Loucy (cell line): ENCODE measurements at regions not wholly inside any gene's neighbourhood (a gene's known extent, or its start where the extent isn't known, plus 50 kb on each side); places are given as distances from the start of the nearest gene placed in this dataset.

ENCODE experiments used
- H2AFZ ChIP-seq: fragments of 200-600 bp; sonication (generic); 2 replicates; pipeline ENCODE4 v1.6.0; 2016; ENCODE audit warnings: antibody characterized with exemption, mild to moderate bottlenecking, low read length, moderate library complexity
- H3F3A ChIP-seq: fragments of 200-600 bp; 2 replicates; pipeline ENCODE4 v1.6.0; 2016; ENCODE audit warnings: antibody characterized with exemption, low read depth, mild to moderate bottlenecking
- H3K27me3 ChIP-seq: fragments of 200-600 bp; sonication (generic); 2 replicates; pipeline ENCODE4 v1.6.1; 2014; ENCODE audit warnings: low read length, mild to moderate bottlenecking; ENCODE audit not compliant: insufficient read depth, poor library complexity, severe bottlenecking
- H3K36me3 ChIP-seq: fragments of 200-600 bp; sonication (generic); 2 replicates; pipeline ENCODE4 v1.6.1; 2016; ENCODE audit warnings: low read length; ENCODE audit not compliant: insufficient read depth
- H3K4me1 ChIP-seq: fragments of 200-600 bp; sonication (generic); 2 replicates; pipeline ENCODE4 v1.5.1; 2014; ENCODE audit warnings: low read length, mild to moderate bottlenecking; ENCODE audit not compliant: insufficient read depth, poor library complexity, severe bottlenecking
- H3K4me2 ChIP-seq: fragments of 200-600 bp; sonication (generic); 2 replicates; pipeline ENCODE4 v1.6.0; 2014; ENCODE audit warnings: antibody characterized with exemption, low read length, low read depth, mild to moderate bottlenecking; ENCODE audit not compliant: poor library complexity, severe bottlenecking
- H3K4me3 ChIP-seq: fragments of 200-600 bp; sonication (generic); 2 replicates; pipeline ENCODE4 v1.5.1; 2014; ENCODE audit warnings: low read length, mild to moderate bottlenecking, mixed read lengths; ENCODE audit not compliant: poor library complexity, severe bottlenecking
- H3K79me2 ChIP-seq: fragments of 200-600 bp; sonication (generic); 2 replicates; pipeline ENCODE4 v1.6.1; 2014; ENCODE audit warnings: low read length; ENCODE audit not compliant: insufficient read depth
- H3K9ac ChIP-seq: fragments of 200-600 bp; sonication (generic); 2 replicates; pipeline ENCODE4 v1.6.0; 2014; ENCODE audit warnings: mild to moderate bottlenecking, low read depth, low read length, moderate library complexity; ENCODE audit not compliant: poor library complexity, severe bottlenecking
- H3K9me2 ChIP-seq: fragments of 200-600 bp; sonication (generic); replicated peaks from 2 replicates; pipeline ENCODE4 v1.6.1; 2016; ENCODE audit warnings: low read depth, low read length, mixed read lengths
- H3K9me3 ChIP-seq: fragments of 200-600 bp; sonication (generic); 2 replicates; pipeline ENCODE4 v1.6.1; 2014; ENCODE audit warnings: mild to moderate bottlenecking, antibody characterized with exemption, low read length, low read depth; ENCODE audit not compliant: insufficient read depth
- H4K20me1 ChIP-seq: fragments of 200-600 bp; sonication (generic); 2 replicates; pipeline ENCODE4 v1.6.0; 2014; ENCODE audit warnings: antibody characterized with exemption, low read length, mild to moderate bottlenecking; ENCODE audit not compliant: insufficient read depth, poor library complexity, severe bottlenecking
- EZH2phosphoT487 ChIP-seq: fragments of 200-600 bp; IDR thresholded peaks from 2 replicates; pipeline ENCODE4 v1.6.1; 2018; ENCODE audit warnings: antibody characterized with exemption, mild to moderate bottlenecking, moderate library complexity, borderline replicate concordance
- TF ChIP-seq, protein P1 (sequence below): fragments of 200-600 bp; sonication (generic); conservative IDR thresholded peaks from 2 replicates; pipeline ENCODE4 v1.5.1; 2014; ENCODE audit warnings: mild to moderate bottlenecking, antibody characterized with exemption, low read length

DNA sequence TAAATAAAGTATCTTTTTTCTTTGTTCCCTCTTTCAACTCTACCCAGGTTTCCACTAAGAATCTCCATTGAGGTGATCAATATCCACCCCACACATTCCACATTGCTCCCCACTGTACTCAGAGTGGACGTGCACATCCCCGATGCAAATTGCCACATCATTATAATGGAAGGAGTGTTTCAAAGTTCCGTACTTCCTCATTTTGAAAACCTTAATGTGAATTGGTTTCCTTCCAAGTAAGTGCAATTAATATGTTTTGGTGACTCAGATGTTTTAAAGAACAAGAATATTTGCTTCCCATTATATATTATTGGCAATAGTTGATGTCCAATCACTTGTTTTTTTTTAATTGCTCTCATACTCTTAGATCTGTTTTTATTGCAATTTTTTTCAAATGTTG is 463.6 kb downstream of the HACE1 start:
- no peak overlapping the region for H3K9ac ChIP-seq
- no peak overlapping the region for H2AFZ ChIP-seq
- no peaks in the 10 kb centered on the region for H3K9me2 ChIP-seq
- no peaks in the 10 kb centered on the region for H3K27me3 ChIP-seq
- H3K9me3 ChIP-seq: no peaks in the 10 kb centered on the region
- no peak for TF ChIP-seq EZH2phosphoT487
- TF ChIP-seq, protein P1, sequence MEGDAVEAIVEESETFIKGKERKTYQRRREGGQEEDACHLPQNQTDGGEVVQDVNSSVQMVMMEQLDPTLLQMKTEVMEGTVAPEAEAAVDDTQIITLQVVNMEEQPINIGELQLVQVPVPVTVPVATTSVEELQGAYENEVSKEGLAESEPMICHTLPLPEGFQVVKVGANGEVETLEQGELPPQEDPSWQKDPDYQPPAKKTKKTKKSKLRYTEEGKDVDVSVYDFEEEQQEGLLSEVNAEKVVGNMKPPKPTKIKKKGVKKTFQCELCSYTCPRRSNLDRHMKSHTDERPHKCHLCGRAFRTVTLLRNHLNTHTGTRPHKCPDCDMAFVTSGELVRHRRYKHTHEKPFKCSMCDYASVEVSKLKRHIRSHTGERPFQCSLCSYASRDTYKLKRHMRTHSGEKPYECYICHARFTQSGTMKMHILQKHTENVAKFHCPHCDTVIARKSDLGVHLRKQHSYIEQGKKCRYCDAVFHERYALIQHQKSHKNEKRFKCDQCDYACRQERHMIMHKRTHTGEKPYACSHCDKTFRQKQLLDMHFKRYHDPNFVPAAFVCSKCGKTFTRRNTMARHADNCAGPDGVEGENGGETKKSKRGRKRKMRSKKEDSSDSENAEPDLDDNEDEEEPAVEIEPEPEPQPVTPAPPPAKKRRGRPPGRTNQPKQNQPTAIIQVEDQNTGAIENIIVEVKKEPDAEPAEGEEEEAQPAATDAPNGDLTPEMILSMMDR: no peak
- H3K4me3 ChIP-seq: no peak overlapping the region
- H3F3A ChIP-seq: no peaks in the 10 kb centered on the region
- H4K20me1 ChIP-seq: no peaks in the 10 kb centered on the region
- H3K79me2 ChIP-seq: no peaks in the 10 kb centered on the region
- no peaks in the 10 kb centered on the region for H3K36me3 ChIP-seq
- no peaks in the 10 kb centered on the region for H3K4me1 ChIP-seq
- no peak overlapping the region for H3K4me2 ChIP-seq

DNA sequence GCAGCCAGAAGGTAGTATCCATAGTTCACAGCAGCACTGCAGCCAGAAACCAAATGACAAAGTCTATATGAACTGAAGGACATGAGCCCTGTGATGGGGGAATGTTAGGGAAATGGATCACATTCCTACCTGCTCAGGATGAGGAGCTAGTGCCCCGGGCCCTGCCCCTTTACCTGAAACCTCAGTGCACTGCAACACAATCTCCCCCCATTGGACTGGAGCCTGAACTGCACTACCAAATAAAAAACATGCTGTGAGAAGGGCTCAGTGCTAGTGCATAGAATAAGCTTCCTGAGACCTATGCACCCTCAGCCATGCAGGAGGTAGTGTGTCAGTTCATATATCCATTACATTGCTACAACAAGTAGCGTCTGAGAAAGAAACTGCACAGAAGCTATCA is 477.8 kb downstream of the HACE1 start:
- H3K9me2 ChIP-seq: no peaks in the 10 kb centered on the region
- H3K27me3 ChIP-seq: no peaks in the 10 kb centered on the region
- H3K4me2 ChIP-seq: no peak overlapping the region
- no peak overlapping the region for H3K4me3 ChIP-seq
- no peaks in the 10 kb centered on the region for H3K79me2 ChIP-seq
- H3K9me3 ChIP-seq: no peaks in the 10 kb centered on the region
- H4K20me1 ChIP-seq: no peaks in the 10 kb centered on the region
- no peak overlapping the region for H2AFZ ChIP-seq
- no peaks in the 10 kb centered on the region for H3K36me3 ChIP-seq
- H3K4me1 ChIP-seq: no peaks in the 10 kb centered on the region
- no peak for TF ChIP-seq EZH2phosphoT487
- TF ChIP-seq, protein P1: no peak
- no peaks in the 10 kb centered on the region for H3F3A ChIP-seq
- H3K9ac ChIP-seq: no peak overlapping the region

DNA sequence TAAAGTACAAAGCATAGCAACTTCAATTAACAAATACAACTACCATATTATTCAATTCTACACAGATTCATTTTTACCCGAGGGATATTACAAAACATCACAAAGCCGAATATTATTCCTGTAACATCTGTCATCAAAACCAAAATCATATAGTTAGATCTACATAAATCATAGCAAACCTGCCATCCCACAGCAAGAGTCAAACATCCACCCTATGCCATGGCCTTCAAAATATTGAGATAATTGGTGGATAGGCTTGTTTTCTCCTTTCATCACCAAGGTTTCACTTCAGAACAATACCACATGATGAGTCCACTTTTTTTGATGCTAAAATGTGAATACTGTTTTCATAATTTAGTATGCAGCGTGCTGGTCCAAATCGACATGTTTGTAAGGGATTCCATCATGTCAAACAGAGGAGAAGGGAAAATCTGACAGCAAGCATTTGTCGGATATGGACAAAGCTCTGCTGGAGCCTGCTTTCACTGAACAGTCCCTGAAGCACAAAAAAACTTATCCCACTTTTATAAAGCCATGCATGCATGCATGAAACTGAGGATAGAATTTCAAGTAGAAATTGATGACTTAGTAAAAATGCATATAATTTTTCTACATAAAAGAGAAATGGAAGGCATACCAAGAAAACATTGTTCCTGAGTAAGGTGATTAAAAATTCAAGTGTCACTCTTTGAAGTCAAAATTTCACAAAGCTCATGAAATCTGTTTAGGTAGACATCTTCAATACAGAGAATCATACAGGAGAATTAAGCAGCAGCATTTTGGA is 494.1 kb downstream of the HACE1 start:
- no peaks in the 10 kb centered on the region for H3K79me2 ChIP-seq
- no peaks in the 10 kb centered on the region for H4K20me1 ChIP-seq
- no peaks in the 10 kb centered on the region for H3K27me3 ChIP-seq
- H3K36me3 ChIP-seq: no peaks in the 10 kb centered on the region
- no peak for TF ChIP-seq EZH2phosphoT487
- TF ChIP-seq, protein P1: no peak
- no peak overlapping the region for H3K4me2 ChIP-seq
- H3K9ac ChIP-seq: no peak overlapping the region
- no peaks in the 10 kb centered on the region for H3K9me3 ChIP-seq
- no peaks in the 10 kb centered on the region for H3K4me1 ChIP-seq
- no peak overlapping the region for H2AFZ ChIP-seq
- H3F3A ChIP-seq: no peaks in the 10 kb centered on the region
- no peak overlapping the region for H3K4me3 ChIP-seq
- H3K9me2 ChIP-seq: no peaks in the 10 kb centered on the region
